HG03378 (cell line): ENCODE measurements at regions not wholly inside any gene's neighbourhood (a gene's known extent, or its start where the extent isn't known, plus 50 kb on each side); places are given as distances from the start of the nearest gene placed in this dataset.

Source experiments
- ATAC-seq: cut with Tn5 transposase; IDR thresholded peaks from one replicate; pipeline ENCODE4 v1.9.1; 2021; ENCODE audit warnings: mild to moderate bottlenecking, moderate library complexity; ENCODE audit not compliant: unreplicated experiment

- no peak for ATAC-seq
Measured at GRCh38 chr2:18384242-18384641, 176.2 kb downstream of the RDH14 start.

GRCh38 chr2:18381386-18381785 is 179.1 kb downstream of the RDH14 start:
- ATAC-seq, result no peak

GRCh38 chr2:18380321-18380720 is 180.1 kb downstream of the RDH14 start:
- ATAC-seq, result no peak

- no peak for ATAC-seq
Measured at GRCh38 chr2:18379870-18380269, 180.6 kb downstream of the RDH14 start.

GRCh38 chr2:18378020-18378653 is 182.3 kb downstream of the RDH14 start:
- ATAC-seq, result peak; percentile 77

GRCh38 chr2:18376936-18377335 is 183.5 kb downstream of the RDH14 start:
- no peak for ATAC-seq

DNA sequence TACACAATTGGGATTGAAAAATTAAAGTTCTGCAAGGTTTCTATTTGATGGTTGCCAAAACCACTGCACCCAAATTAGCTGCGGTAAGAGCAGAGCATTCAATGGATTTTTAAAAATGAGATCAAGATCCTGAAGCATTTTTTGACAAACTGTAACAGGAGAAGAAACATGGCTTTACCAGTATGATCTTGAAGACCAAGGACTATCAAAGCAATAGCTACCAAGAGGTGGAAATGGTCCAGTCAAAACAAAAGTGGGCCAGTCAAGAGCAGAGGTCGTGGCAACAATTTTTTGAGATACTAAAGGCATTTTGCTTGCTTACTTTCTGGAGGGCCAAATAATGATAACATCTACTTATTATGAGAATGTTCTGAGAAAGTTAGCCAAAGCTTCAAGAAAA is 186.8 kb downstream of the RDH14 start:
- no peak for ATAC-seq

- no peak for ATAC-seq
Measured at GRCh38 chr2:18373081-18373480, 187.4 kb downstream of the RDH14 start.

DNA sequence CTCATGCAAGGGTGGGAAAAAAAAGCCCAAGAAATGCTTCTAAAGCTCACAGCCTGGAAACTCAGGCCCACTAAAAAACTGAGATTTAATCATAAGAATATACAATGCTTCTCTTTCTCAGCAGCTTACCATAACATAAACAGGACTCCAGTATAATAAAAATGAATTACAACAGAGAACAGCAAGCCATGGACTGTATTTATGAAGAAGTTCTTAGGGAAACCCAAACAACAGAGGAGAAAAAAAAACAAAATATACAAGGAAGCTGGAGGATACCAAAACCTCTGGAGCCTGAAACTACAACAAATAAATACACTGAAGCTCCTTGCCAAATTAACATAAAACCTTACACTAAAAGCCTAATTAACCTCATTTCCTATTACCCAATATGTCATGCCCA is 187.8 kb downstream of the RDH14 start:
- no peak for ATAC-seq

DNA sequence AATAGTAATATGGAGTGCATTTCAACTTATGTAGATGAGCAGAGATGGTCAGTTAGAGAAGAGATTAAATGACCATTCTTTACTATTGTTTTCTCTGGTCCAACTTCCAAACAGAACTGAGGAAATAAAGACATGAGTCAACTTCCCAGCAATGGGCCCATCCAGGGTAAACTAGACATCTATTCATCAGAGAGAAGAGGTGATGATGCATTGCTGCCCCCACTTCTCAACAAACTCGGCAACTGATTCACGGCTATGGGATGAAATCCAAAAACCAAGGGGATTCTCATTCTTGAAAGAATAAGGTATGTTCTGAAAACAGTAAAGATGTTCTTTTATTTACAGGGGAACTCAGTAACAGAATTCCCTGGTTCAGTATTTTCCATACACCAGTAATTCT is 190.7 kb downstream of the RDH14 start:
- no peak for ATAC-seq

DNA sequence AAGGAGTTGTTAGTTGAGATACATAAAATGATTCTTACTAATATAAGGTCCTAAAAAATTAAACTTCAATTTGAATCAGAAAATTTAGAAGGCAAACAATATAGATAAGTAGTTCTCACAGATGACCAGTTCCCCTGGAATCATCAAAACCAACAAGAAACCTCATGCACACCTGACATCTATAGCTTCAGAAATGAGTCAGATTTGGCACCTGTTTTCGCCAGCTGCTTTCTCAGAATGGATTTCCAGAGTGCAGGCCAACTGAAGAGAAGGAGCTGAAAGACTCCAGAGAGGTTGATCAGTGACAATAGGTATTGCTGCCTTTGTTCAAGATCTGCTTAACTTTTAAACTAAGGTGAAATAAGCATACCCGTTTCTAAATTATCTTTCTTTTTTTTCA is 192.4 kb downstream of the RDH14 start:
- no peak for ATAC-seq

GRCh38 chr2:18365342-18365741 is 195.1 kb downstream of the RDH14 start:
- no peak for ATAC-seq

DNA sequence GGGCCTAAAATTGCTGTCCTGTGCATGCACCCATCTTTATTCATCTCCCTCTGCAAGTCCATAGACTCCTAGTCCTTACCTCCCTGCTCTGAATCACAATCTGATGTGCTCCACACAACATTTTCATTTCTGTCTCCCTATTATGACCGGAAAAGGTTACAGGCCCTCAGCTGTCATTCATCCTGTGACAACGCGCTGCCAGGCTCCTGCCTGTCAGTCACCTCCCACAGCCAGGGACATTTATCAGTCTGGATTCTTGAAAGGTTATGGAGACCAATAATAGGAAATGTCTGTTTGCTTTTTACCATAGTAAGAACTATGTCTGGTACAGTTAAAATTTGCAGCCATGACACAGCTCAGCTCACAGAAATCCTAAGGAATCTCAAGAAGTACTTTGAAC is 197.1 kb downstream of the RDH14 start:
- ATAC-seq, result no peak

DNA sequence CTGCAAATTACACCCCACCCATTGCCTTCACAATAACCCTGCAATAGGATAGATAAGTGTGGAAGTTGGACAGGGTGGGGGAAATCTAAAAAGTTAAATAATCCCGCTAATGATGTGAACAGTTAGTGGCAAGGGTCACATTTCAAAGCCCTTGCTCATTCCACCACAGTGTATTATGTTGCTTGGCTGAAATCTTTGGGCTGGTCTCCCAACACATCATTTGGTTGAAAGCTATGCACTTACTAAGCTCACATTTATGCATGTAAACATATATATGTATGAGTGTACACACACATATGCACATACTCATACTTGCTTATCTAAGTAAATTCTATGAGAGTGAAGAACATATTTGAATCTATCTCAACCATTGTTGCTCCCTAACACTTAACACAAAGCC is 197.8 kb downstream of the RDH14 start:
- ATAC-seq, result no peak

- no peak for ATAC-seq
Measured at GRCh38 chr2:18357537-18357936, 202.9 kb downstream of the RDH14 start.

GRCh38 chr2:18356676-18357075 is 203.8 kb downstream of the RDH14 start:
- ATAC-seq, result no peak

DNA sequence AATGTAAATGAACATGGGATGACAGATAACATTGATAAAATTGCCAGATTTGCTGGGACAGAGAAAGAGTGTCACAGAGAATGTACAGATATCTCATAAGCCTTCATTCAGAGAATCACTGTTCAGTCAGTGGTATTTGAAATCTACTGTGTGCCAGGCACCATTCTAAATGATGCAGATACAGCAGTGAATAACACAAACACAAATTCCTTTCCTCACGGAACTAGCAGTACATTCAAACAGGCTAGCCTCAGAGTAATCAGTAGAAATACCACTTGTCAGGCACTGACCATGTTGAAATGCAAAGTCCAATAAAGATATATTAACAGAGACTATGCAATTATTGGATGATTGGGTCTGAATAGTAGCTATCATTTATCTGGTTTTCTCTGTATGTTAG is 211.0 kb downstream of the RDH14 start:
- no peak for ATAC-seq

DNA sequence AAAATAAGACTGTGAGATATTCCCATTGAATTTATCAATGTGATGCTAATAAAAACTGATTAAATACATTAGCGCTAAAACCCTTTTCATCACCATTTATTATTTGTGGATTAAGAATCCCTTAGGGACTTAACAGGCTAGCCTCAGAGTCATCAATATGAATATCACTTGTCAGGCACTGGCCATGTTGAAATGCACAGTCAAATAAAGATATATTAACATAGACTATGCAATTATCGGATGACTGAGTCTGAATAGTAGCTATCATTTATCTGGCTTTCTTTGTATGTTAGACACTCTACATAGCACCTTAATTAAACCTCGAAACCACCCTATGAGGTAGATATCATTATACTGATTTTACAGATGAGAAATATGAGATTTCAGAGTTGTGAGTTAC is 213.6 kb downstream of the RDH14 start:
- no peak for ATAC-seq

GRCh38 chr2:18346344-18346743 is 214.1 kb downstream of the RDH14 start:
- ATAC-seq, result no peak

DNA sequence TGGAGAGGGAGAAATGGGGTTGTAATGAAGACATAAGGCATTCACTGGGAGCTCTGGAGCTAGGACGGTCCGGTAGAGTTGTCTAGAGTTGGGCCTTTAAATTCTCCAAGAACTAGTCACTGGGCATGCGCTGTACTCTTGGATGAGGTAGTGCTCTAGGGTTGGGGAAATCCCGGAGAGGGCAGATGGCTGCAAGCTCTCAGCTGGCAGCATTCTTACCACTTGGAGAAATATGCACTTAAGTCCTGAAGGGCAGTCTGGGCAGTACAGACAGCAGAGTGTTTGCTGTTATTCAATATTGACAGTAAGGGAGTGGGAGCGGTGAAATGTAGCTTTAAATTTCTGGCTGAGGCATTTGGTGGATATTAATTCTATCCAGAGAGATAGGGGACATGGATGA is 214.6 kb downstream of the RDH14 start:
- no peak for ATAC-seq

DNA sequence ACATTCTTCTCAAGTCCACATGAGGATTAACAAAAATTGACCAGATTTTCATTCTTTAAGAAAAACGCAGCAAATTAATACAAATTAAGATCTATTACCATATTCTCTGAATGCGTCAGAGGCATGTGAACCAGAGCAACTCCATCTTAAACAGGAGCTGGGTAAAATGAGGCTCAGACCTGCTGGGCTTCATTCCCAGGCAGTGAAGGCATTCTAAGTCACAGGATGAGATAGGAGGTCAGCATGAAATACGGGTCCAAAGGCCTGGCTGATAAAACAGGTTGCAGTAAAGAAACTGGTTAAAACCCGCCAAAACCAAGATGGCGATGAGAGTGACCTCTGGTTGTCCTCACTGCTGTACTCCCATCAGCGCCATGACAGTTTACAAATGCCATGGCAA is 217.6 kb downstream of the RDH14 start:
- ATAC-seq, result no peak

DNA sequence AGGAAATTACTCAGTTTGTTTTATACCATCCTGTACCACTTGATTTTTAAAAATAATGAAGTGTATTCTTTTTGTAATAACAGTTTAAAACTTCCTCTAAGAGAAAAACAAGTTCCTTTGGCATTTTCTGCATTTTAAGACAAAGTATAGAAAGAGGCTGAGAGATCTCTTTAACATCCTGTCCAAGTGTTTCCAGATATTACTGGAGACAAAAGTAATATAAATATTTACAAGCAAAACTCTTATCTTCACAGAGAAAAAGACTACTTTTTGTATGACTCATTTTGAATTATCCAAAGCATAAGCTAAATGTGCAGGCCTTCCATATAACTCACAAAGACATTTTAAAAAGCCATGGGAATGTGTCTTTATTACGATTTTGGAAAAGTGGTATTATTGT is 221.1 kb downstream of the RDH14 start:
- no peak for ATAC-seq

DNA sequence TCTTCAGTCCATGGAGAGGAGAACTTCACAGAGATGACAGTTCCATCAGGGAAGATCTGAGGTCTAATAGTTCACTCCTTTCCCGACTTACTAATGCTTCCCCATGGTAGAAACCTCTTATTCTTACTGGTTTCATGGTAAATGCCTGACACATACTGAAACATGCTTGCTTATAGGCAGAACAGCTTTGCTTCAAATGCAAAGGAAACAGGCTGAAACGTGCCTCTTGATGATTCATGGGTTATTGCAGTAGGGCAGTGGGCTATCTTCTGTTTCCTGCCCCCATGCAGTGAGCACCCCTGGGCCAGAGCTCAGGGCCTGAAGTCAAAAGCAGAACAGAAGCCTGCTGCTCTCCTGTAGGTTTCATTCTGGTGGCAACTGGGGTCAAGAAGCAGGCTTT is 223.5 kb downstream of the RDH14 start:
- no peak for ATAC-seq

DNA sequence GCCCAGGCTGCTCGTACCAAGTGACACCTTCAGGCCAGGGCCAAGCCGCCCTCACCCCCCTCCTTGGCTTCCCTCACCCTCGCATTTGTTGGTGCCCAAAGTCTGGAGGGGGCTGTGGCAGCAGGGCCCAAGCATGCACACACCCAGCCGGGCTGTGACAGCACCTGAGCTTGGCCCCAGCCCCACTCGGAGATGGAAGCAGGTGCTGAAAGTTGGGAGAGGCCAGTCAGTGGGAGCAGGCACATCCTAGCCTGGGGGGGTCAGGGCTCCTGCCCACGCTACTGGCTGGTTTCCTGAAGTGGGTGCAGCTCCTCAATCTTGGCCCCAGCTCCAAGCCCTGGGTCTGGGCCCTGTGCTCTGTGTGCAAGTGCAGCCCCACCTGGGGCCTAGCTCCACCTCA is 228.0 kb downstream of the RDH14 start:
- ATAC-seq, result no peak
